Small intestine (tissue), 7 donors: ENCODE measurements at regions not wholly inside any gene's neighbourhood (a gene's known extent, or its start where the extent isn't known, plus 50 kb on each side); places are given as distances from the start of the nearest gene placed in this dataset.
"Not testable (repeated sequence)": the region's sequence is repeated elsewhere in the genome, so short reads cannot be mapped to it uniquely, and the experiment has no call there.

Experiments used
- DNase-seq, 2 donors: peaks; one replicate each; pipeline versions ENCODE4 v3.0.0 to v3.0.0-alpha.2; 2013
- FAIRE-seq: peaks from 2 replicates; lab custom pipeline; 2012; peaks lifted over from hg19 to GRCh38; lab: Jason Lieb, UNC
- H3K27ac ChIP-seq, 3 donors: one replicate each; pipeline ENCODE4 v1.5.1; 2013; ENCODE audit warnings: low read length in 2 of 3, mild to moderate bottlenecking in 2 of 3, control low read depth in 1 of 3, inconsistent platforms in 1 of 3, low read depth in 1 of 3, moderate library complexity in 1 of 3
- H3K27me3 ChIP-seq, 3 donors: one replicate each; pipeline ENCODE4 v1.6.1; 2013; ENCODE audit warnings: low read length in 3 of 3, inconsistent platforms in 1 of 3; ENCODE audit not compliant: control insufficient read depth in 3 of 3, insufficient read depth in 3 of 3
- H3K36me3 ChIP-seq, 3 donors: one replicate each; pipeline ENCODE4 v1.6.1; 2013; ENCODE audit warnings: low read length in 3 of 3, inconsistent platforms in 1 of 3, low read depth in 1 of 3, mild to moderate bottlenecking in 1 of 3, moderate library complexity in 1 of 3; ENCODE audit not compliant: control insufficient read depth in 3 of 3, insufficient read depth in 2 of 3
- H3K4me1 ChIP-seq, 3 donors: one replicate each; pipeline ENCODE4 v1.6.1; 2013; ENCODE audit warnings: low read length in 2 of 3, inconsistent platforms in 1 of 3, low read depth in 1 of 3, mild to moderate bottlenecking in 1 of 3, moderate library complexity in 1 of 3; ENCODE audit not compliant: control insufficient read depth in 3 of 3, insufficient read depth in 2 of 3
- H3K4me3 ChIP-seq, 3 donors: one replicate each; pipeline ENCODE4 v1.5.1; 2013; ENCODE audit warnings: low read length in 3 of 3, control low read depth in 1 of 3, inconsistent platforms in 1 of 3, low read depth in 1 of 3, mild to moderate bottlenecking in 1 of 3, moderate library complexity in 1 of 3
- H3K9me3 ChIP-seq, 2 donors: one replicate each; pipeline ENCODE4 v1.6.1; 2013; ENCODE audit warnings: low read depth in 1 of 2, low read length in 1 of 2; ENCODE audit not compliant: control insufficient read depth in 2 of 2, insufficient read depth in 1 of 2
- WGBS, 3 donors: extraction: QIAGEN DNeasy Blood & Tissue Kit; methylation state at CpG; one replicate each; pipeline ENCODE4 v1.1.7; 2013; 5-methylcytosine and 5-hydroxymethylcytosine counted together
- donor health status: healthy with polysubstance abuse.
- donor health status: control.
- donor health status: control.
- donor health status: Bipolar disorder and iron deficiency.
- donor health status: healthy.

- 76 to 87% (median 83%) methylated on average over 2 of the region's 2 CpGs for WGBS, 3 donors
- DNase-seq (no peak), FAIRE-seq (no peak)
- no peaks in the 10 kb centered on the region for H3K9me3 ChIP-seq
- H3K4me1 ChIP-seq, result no peaks in the 10 kb centered on the region
- no peaks in the 10 kb centered on the region for H3K27me3 ChIP-seq
- no peak overlapping the region for H3K4me3 ChIP-seq
- H3K27ac ChIP-seq, result no peak overlapping the region
- no peaks in the 10 kb centered on the region for H3K36me3 ChIP-seq
These were observed 112.3 kb downstream of the TTC6 start for GRCh38 chr14:37707716-37708115.

- no peaks in the 10 kb centered on the region for H3K27me3 ChIP-seq
- FAIRE-seq (no peak), DNase-seq (no peak)
- 70 to 81% (median 74%) methylated on average over 2 of the region's 2 CpGs for WGBS, 3 donors
- H3K4me1 ChIP-seq, result no peaks in the 10 kb centered on the region
- no peaks in the 10 kb centered on the region for H3K9me3 ChIP-seq
- no peaks in the 10 kb centered on the region for H3K36me3 ChIP-seq
- no peak overlapping the region for H3K4me3 ChIP-seq
- no peak overlapping the region for H3K27ac ChIP-seq
These were observed 113.1 kb downstream of the TTC6 start for GRCh38 chr14:37708481-37708880.

GRCh38 chr14:37709419-37710195 lies 114.2 kb downstream of the TTC6 start:
- Histone ChIP-seq H3K27ac (no peak overlapping the region), H3K4me1 (no peaks in the 10 kb centered on the region), H3K9me3 (no peaks in the 10 kb centered on the region), H3K27me3 (no peaks in the 10 kb centered on the region), H3K36me3 (no peaks in the 10 kb centered on the region), H3K4me3 (no peak overlapping the region)
- WGBS, 3 donors, result 68 to 73% (median 70%) methylated on average over 3 of the region's 3 CpGs
- FAIRE-seq (peak; percentile 84), DNase-seq (peak; percentile 9 to 30)

- Histone ChIP-seq H3K27me3 (no peaks in the 10 kb centered on the region), H3K9me3 (no peaks in the 10 kb centered on the region), H3K36me3 (no peaks in the 10 kb centered on the region), H3K4me3 (no peak overlapping the region), H3K4me1 (no peaks in the 10 kb centered on the region), H3K27ac (no peak overlapping the region)
- WGBS, 3 donors, result 67 to 93% (median 76%) methylated on average over 1 of the region's 1 CpG
- FAIRE-seq, result no peak
- no peak for DNase-seq
These were observed 116.0 kb downstream of the TTC6 start for GRCh38 chr14:37711356-37711830.

- no peaks in the 10 kb centered on the region for H3K4me1 ChIP-seq
- no peak overlapping the region for H3K27ac ChIP-seq
- no peak for FAIRE-seq
- peak; percentile 5 to 41 for DNase-seq
- no peaks in the 10 kb centered on the region for H3K9me3 ChIP-seq
- no peak overlapping the region for H3K4me3 ChIP-seq
- 44 to 70% (median 64%) methylated on average over 5 of the region's 5 CpGs for WGBS, 3 donors
- H3K27me3 ChIP-seq, result no peaks in the 10 kb centered on the region
- no peaks in the 10 kb centered on the region for H3K36me3 ChIP-seq
These were observed 116.5 kb downstream of the TTC6 start for GRCh38 chr14:37711831-37712475.

GRCh38 chr14:37712476-37712860 lies 117.0 kb downstream of the TTC6 start:
- not testable (repeated sequence) for H3K36me3 ChIP-seq, H3K4me3 ChIP-seq, H3K9me3 ChIP-seq, DNase-seq, H3K27ac ChIP-seq, FAIRE-seq, H3K4me1 ChIP-seq, H3K27me3 ChIP-seq
- 78 to 92% (median 92%) methylated on average over 3 of the region's 3 CpGs for WGBS, 3 donors

GRCh38 chr14:37712976-37713431 lies 117.6 kb downstream of the TTC6 start:
- H3K4me1 ChIP-seq, result no peaks in the 10 kb centered on the region
- no peaks in the 10 kb centered on the region for H3K36me3 ChIP-seq
- H3K9me3 ChIP-seq, result no peaks in the 10 kb centered on the region
- no peaks in the 10 kb centered on the region for H3K27me3 ChIP-seq
- H3K27ac ChIP-seq, result no peak overlapping the region
- DNase-seq, result no peak
- no peak overlapping the region for H3K4me3 ChIP-seq
- 80 to 92% (median 81%) methylated on average over 3 of the region's 3 CpGs for WGBS, 3 donors
- FAIRE-seq, result no peak

GRCh38 chr14:37720131-37720530 lies 124.7 kb downstream of the TTC6 start:
- DNase-seq (no peak), FAIRE-seq (no peak)
- Histone ChIP-seq H3K4me1 (no peaks in the 10 kb centered on the region), H3K27ac (no peak overlapping the region), H3K9me3 (no peaks in the 10 kb centered on the region), H3K36me3 (no peaks in the 10 kb centered on the region), H3K4me3 (no peak overlapping the region), H3K27me3 (no peaks in the 10 kb centered on the region)
- 82 to 96% (median 93%) methylated on average over 1 of the region's 1 CpG for WGBS, 3 donors
